ENCODE measurements at regions not wholly inside any gene's neighbourhood (a gene's known extent, or its start where the extent isn't known, plus 50 kb on each side); places are given as distances from the start of the nearest gene placed in this dataset.

- no peak for TF ChIP-seq CTCF (IDR thresholded peaks at IDR 0.05)
- no peak for TF ChIP-seq ZFX (IDR thresholded peaks at IDR 0.05; ENCODE audit: borderline replicate concordance)
Observed at GRCh38 chr2:236666646-236667204, 97.1 kb downstream of the ACKR3 start.

All from 22Rv1 (cell line).